NCI-H2196 (cell line): ENCODE measurements at regions not wholly inside any gene's neighbourhood (a gene's known extent, or its start where the extent isn't known, plus 50 kb on each side); places are given as distances from the start of the nearest gene placed in this dataset.

ENCODE experiments used
- DNase-seq: peaks from one replicate; lab custom pipeline; 2025; ENCODE audit not compliant: unreplicated experiment; lab: John Stamatoyannopoulos, UW

DNA sequence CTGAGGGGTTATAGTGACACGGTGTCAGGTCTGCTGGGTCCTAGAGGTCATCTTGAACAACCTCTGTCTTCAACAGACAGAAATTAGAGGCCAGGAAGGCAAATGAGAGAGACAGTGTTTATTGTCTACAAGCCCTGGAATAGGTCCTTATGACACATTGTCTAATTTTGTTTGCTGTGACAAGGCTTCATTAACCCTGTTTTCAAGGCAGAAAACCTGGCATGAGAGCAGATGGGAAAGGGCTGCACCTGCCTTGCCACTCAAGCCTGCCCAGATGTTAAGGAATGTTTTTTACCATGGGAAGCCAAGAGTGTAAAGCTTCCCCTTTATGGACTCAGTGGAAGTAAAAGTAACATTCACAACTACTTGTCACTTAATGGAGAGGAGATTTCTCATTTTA is 275.3 kb downstream of the KCNS3 start:
- DNase-seq = no peak

DNA sequence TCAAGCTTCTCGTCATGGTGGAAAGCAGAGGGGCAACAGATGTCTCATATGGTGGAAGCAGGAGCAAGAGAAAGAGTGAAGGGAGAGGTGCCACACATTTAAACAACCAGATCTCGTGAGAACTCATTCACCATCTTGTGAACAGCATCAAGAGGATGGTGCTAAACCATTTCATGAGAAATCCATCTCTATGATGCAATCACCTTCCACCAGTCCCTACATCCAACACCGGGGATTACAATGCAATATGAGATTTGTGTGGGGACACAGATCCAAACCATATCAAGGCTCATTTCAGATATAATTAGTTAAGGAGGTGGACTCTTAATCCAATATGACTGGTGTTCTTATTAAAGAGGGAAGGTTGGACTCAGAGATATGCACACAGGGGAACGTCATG is 272.8 kb downstream of the KCNS3 start:
- DNase-seq = no peak

DNA sequence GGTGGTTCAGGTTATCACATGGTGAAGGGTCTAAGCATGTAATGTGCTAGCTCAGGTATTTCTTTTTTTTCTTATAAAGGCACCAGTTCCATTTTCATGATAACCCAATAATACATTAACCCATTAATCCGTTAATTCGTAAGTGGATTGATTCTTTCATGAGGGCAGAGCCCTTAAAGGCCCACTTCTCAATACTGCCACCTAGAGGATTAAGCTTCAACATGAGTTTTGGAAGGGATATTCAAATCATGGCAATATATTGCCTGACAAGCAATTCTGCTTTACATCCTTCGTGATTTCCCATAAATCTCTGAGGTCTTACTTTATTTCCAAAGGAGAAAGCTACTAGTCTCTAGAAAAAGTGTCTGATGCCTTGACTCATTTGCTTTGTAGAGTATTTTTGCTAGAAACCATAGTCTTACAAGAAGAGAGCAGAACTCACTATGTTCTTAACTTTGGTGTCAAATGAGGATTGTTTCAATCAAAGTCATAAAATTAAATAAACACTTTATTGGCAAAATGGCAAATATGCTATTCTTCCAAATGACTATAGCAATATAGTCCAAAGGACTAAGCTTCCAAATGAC is 271.3 kb downstream of the KCNS3 start:
- peak; percentile 72 for DNase-seq

DNA sequence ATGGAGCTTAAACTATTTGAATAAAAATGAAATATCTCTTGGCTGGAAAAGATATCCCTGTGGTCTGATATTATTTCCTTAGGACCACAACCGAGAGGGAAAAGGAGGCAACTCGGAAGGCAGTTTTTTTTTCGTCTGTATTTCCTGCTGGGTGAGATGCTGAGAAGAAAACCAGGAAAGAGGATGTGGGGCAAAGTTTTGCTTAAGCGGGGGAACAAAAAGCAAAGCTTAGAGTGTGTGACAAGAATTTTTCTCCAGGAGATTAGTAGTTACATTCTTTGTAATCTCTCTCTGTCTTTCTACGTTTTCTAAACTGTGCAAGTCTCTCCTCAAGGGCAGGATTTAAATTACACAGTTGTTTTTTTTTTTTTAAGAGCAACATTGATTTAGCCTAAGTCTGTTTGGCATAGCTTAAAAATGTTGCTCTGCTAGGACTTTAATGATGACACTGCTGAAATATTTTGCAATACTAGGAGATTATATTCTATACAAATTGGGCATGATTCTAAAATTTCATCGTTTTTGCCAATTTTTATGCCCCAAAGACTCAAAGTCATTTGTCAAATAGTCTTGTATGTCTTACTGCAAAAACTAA is 258.5 kb downstream of the KCNS3 start:
- DNase-seq = no peak

DNA sequence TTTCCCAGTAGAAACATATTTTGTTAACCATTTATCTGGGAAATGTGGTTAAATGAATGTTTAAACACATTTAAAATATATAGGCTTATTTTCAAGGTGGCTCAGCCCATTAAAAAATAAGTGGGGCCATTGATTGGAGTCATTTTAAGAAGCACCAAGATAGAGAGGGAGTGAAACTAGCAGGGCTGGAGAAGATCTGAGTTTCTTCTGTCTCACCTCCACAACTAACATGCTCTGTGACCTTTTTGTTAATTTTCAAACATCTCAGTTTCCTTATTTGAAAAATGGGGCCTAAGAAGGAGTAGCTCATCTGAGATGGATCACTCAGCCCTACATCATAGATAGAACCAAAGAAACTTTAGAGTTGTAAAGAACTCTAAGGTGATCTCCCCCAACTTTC is 254.8 kb downstream of the KCNS3 start:
- no peak for DNase-seq

DNA sequence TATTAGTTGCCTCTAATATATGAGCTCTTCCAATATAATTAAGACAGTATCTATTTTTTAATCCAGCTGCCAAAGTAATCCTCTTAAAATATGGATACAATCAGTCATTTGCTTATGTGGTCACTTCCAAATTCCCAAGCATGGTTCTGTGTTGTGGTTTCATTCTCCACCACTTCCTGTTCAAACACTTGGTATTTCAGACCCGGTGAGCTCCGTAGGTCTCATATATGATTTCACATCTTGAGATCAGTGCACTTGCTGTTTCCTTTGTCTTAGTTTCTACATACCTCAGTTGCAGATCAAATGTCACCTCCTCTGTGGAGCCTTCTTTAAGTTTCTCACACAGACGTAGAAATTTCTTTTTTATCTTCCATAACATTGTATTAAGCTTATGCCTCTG is 254.2 kb downstream of the KCNS3 start:
- DNase-seq = no peak

DNA sequence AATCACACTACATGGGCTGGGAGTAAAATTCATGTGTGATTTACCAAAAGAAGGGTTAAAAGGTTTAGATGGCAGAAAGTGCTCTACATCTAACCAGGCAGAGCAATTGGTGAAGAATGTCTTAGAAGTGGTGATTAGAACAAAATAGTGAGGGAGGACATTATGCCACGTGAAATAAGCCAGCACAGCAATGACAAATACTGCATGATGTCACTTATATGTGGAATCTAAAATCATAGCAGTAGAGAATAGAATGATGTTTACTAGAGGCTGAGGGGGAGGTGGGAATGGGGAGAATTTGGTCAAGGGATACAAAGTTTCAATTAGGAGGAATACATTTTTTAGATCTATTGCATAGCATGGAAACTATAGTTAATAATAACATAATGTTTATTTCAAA is 253.3 kb downstream of the KCNS3 start:
- DNase-seq = no peak

DNA sequence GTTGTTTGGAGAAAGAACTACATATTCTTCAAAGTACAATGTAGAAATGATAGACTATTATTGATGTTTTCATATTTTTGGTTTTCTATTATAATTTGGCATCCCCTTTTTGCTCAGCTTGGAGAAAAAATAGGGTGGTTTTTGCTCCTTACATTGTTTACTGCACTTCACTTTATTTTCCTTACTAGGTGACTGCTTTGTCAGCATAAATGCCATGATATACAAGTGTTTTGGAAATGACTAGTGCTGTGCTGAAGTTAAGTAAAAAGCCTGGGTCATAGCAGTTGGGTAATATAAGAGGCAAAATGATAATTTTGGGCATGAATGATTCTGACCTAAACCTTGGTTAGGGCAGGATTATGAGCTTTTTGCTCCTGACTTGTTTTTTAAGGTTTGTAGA is 250.9 kb downstream of the KCNS3 start:
- DNase-seq = no peak

DNA sequence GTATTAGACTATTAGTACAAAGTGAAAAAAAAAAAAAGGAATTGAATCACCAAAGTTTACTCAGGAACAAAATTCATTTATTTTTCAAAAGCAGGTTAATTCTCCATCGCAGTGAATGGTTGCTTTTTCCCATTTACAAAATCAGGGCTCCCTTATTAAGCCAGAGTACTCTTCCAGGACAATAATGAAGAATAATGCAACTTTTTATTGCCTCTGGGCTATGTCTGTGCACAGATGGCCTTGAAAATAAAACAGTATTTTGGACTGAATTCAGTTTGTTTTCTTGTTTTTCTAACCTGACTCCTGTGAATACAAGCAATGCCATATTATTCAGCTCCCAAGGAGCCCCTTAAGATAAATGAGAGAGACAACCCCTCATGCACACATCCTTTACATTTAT is 246.8 kb downstream of the KCNS3 start:
- no peak for DNase-seq

DNA sequence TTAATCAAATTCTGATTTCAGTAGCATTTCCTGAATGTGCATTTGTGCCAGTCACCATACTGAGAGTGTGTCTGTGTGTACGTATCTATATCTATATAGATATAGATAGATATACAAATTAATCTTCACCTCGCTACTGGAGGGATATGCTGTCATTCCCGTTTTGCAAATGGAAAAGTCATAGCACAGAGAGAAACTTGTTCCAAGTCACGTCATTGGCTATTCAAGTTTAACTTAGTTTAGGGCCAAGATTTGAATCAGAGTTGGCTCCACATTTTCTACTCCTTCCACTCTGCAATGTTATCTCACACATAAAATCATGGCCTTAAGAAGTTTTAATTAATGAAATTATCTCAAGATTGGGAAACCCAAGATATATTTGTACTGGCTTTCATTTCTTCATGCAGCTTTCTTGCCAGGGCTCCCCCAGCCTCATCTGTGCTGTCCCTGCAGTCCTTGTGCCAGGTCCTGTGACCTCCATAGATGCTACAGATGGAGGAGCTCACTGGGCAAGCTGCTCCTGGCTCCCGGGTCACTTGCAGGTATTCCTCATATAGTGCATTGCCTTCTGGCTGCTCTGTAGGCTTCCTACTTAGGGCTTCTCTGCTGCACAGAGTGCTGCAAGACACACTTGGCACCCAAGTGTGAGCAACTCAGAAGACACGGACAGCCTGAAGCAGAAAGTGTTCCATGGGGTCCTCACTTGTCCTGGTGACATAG is 245.8 kb downstream of the KCNS3 start:
- no peak for DNase-seq

DNA sequence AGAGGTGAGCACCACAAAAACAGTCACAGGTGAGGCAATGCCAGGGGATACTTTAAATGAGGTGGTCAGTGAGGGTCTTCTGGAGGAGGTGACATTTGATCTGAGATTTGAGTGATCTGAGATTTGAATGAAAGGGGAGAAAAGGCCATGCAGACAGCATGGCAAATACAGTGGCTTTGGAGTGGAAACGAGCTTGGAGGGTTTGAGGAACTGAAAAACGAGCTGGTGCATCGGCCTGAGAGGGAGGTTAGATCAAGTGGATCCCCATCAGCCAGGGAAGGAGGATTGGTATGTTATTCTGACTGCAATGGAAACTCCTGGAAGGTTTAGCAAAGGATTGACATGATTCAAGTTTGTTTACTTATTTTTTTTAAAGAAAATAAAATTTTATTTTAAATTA is 245.1 kb downstream of the KCNS3 start:
- no peak for DNase-seq

DNA sequence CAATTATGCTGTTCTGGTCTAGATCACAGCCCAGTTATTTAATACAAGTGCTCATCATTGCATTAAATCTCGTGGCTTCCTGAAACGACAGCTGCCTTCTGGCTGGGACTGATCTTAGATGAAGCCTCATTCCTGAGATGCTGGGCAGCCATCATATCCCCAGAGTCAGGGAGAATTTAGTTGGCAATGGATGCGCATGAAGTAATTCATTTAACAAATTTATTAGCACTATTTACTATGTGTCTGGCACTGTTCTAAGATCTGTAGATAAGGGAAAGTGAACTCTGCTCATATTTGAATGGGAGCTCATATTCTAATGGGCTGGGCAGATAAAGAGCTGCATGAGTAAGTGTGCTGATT is 244.7 kb downstream of the KCNS3 start:
- no peak for DNase-seq

DNA sequence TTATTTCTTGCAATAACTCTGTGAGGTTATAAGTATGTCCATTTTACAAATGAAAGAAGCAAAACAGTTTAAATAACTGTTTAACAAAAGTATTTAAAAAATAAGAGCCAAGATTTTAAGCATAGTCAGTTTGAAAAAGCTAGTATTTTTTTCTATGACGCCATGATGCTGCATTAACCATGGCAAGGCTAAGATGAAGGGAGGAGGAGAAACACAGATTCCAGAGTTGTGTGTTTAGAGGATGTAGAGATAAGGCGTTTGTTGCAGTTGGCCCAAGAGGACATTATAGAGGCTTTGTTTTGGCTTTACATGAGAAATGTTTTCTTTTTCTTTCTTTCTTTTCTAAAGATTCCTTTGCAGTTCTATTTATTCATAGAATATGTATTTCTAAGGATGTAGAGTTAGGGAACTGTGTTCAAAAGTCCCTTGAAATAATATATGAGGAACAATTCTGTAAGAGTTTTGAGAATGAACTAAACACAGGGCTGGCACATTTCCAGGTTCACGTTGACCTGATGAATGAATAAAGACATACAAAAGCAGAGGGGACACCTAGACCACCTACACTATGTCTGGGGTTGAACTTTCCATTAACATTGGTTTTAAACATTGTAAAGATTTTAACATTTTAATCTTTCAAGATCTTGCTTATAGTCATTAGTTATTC is 244.2 kb downstream of the KCNS3 start:
- no peak for DNase-seq

DNA sequence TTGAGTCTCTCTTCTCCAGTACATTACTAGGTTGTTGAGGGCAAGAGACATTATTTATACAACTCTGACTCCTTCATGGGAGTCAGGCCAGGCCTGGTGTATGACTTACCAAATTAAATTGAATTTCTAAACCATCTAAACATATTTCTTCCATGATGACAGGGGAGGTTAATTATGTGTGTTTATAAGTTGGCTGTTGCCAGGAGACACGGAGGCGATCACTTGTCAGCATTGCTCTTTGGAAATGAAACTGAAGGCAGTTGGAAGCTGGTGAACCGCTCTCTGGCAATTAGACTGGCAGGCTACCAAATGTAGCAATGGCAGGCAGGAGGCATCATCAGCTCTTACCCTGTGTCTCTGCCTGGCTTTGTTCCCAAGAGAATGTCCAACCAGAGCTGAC is 241.4 kb downstream of the KCNS3 start:
- DNase-seq = no peak

DNA sequence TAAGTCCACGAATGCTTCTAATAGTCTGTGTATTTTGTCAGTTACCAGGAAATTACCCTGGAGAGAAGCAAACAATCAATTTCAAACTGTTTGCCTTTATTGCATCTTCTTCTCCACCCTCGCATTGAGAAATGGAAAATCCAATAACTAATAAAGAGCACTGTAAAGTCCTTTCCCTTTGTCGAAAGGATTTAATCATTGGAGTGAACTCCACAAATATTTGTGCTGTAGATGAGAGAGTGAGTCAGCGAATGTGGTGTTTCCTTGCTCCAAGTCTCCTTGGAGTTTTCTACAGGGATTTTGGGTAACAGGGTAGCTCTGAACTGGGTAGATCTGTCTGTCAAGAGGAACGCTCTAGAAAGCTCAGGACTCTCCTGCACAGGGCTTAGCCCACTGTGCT is 240.2 kb downstream of the KCNS3 start:
- no peak for DNase-seq

DNA sequence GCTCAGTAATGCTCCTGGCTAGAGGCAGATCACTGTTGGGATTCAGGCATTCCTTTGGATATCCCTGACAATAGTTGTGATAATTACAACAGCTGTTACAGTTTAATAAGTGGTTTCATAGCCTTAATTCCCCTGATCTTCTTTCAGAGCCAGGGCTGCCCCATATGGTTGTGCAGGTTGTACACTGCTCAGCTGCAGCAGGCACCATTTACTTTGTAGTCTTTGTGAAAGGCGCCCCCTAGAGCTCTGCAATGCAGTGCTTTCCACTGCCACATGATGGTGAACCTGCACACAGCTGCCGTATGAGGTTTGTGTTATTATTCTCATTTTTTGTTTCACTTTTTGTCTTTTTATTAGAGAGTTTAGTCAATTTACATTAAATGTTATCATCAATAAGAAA is 239.1 kb downstream of the KCNS3 start:
- DNase-seq = no peak

DNA sequence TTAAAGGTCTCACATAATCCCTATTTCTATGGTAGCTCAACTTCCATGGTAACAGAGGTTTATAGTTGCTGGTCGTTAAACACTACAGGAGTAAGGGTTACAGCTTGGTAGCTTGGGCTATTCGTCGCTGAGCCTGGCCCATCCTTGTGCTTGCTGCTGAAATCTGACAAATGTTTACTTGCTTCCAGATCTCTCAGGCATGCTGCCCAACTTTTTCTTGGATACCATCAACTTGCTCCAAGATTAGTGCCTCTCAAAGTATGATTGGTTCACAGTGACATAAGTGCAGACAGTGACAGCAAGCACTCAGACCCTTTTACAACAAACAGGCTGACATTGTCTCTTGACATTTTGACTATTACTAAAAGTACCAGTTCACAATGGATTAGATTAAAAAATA is 231.8 kb downstream of the KCNS3 start:
- DNase-seq = no peak

DNA sequence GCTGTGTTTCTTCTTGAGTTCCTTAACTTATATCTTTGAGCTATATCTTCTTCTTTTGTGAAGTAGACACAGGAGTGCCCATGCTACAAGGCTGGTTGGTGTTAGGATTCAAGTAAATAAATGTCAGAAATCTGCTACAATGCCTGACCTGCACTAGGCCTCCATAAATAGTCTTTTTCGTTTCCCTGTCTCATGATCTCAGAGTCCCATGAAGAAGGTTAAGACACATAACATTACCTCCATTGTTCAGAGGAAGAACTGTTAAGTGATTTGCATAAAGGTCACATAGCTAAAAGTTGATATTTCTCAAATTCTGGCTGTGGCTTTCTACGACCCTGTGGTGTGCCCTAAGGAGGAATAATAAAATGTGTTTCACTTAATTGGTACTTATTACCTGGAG is 228.4 kb downstream of the KCNS3 start:
- DNase-seq = no peak

DNA sequence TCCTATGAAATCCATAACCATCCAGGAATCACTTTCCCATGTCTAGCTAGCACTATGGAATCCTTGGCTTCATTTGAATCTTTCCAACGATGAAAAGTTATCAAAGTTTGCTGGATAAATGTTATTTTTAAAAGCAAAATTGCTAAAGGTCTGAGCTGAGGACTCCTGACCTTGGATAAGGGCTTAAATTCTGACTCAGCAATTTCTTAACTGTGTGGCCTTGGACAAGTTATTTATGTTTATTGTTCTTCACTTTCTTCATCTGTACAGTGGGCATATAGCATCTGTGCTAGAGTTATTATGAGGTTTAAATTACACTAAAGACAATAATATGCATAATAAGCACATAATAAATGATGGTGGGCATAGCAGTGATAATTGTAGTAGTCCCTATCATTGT is 227.5 kb downstream of the KCNS3 start:
- no peak for DNase-seq

DNA sequence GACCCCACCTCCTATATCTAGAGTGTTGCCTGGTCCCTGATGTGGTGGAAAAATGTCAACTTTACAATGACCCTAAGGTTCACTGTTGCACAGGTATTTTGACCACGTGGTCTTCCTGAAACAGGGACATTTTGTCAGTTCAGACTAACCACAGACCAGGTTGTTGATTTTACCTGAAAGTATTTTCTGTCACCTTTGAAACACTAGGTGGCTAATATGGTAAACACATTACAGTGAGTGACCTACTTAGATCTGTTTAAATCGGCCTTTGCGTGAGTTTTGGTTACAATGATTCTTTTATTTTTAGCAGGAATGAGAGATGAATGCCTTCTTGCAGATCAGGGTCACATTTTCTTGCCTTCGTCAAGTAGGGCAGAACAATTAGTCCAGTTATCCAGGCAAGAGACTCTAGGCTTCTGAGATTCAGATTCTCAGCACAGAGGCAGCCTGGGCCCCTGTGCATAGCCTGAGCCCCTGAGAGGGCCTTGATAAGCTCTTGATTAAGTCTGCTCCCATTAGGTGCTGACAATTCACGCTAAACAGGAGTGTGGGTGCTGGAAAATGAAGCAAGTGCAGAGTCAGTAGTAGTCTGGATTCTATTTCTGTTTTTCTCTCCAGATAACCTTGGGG is 226.2 kb downstream of the KCNS3 start:
- no peak for DNase-seq

DNA sequence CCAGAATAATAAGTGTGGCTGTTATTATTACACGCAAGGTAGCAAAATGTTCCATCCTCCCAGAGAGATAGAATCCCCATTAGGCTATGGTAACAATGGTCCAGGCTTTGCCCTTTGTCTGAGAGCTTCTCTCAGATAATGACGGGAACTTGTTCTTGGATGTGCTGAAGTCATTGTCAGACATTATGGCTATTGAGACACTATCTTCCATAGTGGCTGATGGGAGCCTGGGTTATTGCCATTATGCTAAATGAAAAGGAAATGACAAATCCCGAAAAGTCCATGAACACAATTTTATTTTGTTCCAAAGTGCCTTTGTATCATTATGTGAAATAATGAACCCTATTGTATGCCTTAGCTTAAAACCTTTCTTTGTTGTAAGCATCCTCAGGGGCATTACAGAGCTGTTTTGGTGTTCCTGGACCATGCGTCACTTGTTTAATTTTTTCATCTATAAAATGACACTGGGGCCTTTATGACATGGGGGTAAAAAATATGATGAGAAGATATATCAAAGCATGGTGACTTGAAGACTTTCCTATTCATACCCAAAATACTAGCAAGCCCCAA is 218.5 kb downstream of the KCNS3 start:
- no peak for DNase-seq

DNA sequence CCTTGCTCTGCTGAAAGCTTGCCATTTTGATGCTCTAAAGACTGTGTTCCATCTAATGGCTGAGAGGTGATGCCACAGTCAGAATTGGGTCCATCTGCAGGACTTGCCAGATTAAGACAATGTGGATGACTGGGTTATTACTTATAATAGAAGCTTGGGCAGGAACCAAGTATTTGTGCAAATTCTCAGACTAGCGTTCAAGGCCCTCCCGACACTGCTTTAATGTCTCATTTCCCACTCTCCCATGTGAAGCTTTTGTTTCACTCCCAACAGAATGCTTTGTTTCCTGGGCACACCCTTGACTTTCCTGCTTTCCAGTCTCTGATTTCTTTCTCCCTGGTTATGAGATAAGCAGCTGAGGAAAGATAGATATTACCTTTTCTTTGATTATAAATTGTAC is 215.8 kb downstream of the KCNS3 start:
- DNase-seq = no peak
